Endodermal cell (in vitro differentiated cells): ENCODE measurements at regions not wholly inside any gene's neighbourhood (a gene's known extent, or its start where the extent isn't known, plus 50 kb on each side); places are given as distances from the start of the nearest gene placed in this dataset.

Experiments
- DNase-seq: peaks from one replicate; pipeline ENCODE4 v3.0.0-alpha.2; 2017
- H3K27ac ChIP-seq: 2 replicates; pipeline ENCODE4 v1.5.1; 2013; ENCODE audit warnings: mild to moderate bottlenecking, low read depth, low read length, moderate library complexity
- H3K27me3 ChIP-seq: 2 replicates; pipeline ENCODE4 v1.6.1; 2013; ENCODE audit warnings: mild to moderate bottlenecking, low read length, moderate library complexity; ENCODE audit not compliant: insufficient read depth, control insufficient read depth, poor library complexity, severe bottlenecking
- H3K36me3 ChIP-seq: 2 replicates; pipeline ENCODE4 v1.7.0; 2013; ENCODE audit warnings: mild to moderate bottlenecking, low read length, moderate library complexity; ENCODE audit not compliant: control insufficient read depth, insufficient read depth
- H3K4me1 ChIP-seq: one replicate; pipeline ENCODE4 v1.7.0; 2013; ENCODE audit warnings: low read length; ENCODE audit not compliant: control insufficient read depth, insufficient read depth
- H3K4me3 ChIP-seq: 2 replicates; pipeline ENCODE4 v1.5.1; 2013; ENCODE audit warnings: mild to moderate bottlenecking, low read length, moderate library complexity
- H3K9ac ChIP-seq: 2 replicates; pipeline ENCODE4 v1.6.1; 2013; ENCODE audit warnings: mild to moderate bottlenecking, low read length, moderate library complexity; ENCODE audit not compliant: poor library complexity, severe bottlenecking; ENCODE audit errors: extremely low read depth
- H3K9me3 ChIP-seq: 2 replicates; pipeline ENCODE4 v1.6.1; 2013; ENCODE audit warnings: mild to moderate bottlenecking, low read length, moderate library complexity; ENCODE audit not compliant: control insufficient read depth
- H3K27ac Mint-ChIP-seq: 2 replicates; pipeline ENCODE4 v1.8.0; 2020; ENCODE audit warnings: mixed read lengths
- H3K27me3 Mint-ChIP-seq: 2 replicates; pipeline ENCODE4 v1.8.0; 2021; ENCODE audit warnings: mild to moderate bottlenecking, mixed read lengths; ENCODE audit not compliant: insufficient read depth
- H3K36me3 Mint-ChIP-seq: 2 replicates; pipeline ENCODE4 v1.8.0; 2020; ENCODE audit warnings: low read depth, mixed read lengths
- H3K4me1 Mint-ChIP-seq: 2 replicates; pipeline ENCODE4 v1.8.0; 2020; ENCODE audit warnings: mixed read lengths
- H3K4me3 Mint-ChIP-seq: 2 replicates; pipeline ENCODE4 v1.8.0; 2020; ENCODE audit warnings: mild to moderate bottlenecking, moderate library complexity, mixed read lengths
- H3K9me3 Mint-ChIP-seq: 2 replicates; pipeline ENCODE4 v1.8.0; 2020; ENCODE audit warnings: mild to moderate bottlenecking, mixed read lengths
- CTCF ChIP-seq: fragments of 200-600 bp; sonication (generic); conservative IDR thresholded peaks from 2 replicates; pipeline ENCODE4 v1.5.0; 2021; ENCODE audit warnings: antibody characterized with exemption, mild to moderate bottlenecking
- WGBS, 2 experiments: methylation state at CpG; one replicate each; pipeline versions ENCODE4 v1.1.5 to v1.1.7; 2013; ENCODE audit warnings: missing lambda C conversion rate in 2 of 2, mixed read lengths in 1 of 2; ENCODE audit not compliant: insufficient coverage in 1 of 2, insufficient read length in 1 of 2; 5-methylcytosine and 5-hydroxymethylcytosine counted together

GRCh38 chr1:229012823-229013222 lies 258.1 kb upstream of the RAB4A start:
- Mint-ChIP-seq H3K4me1 (peaks cover 25% of the 10 kb centered on the region), H3K4me3 (no peak overlapping the region), H3K36me3 (no peaks in the 10 kb centered on the region), H3K27ac (no peak overlapping the region), H3K9me3 (no peaks in the 10 kb centered on the region), H3K27me3 (peaks cover 2% of the 10 kb centered on the region)
- Histone ChIP-seq H3K4me3 (no peak overlapping the region), H3K9ac (no peak overlapping the region), H3K27me3 (peaks cover 10% of the 10 kb centered on the region), H3K4me1 (peaks cover 5% of the 10 kb centered on the region), H3K27ac (no peak overlapping the region), H3K36me3 (no peaks in the 10 kb centered on the region), H3K9me3 (peaks cover 4% of the 10 kb centered on the region)
- DNase-seq, result peak; percentile 12
- WGBS, 2 experiments, result 94% methylated on average over 2 of the region's 2 CpGs; no CpG with 5 or more reads in 1 of the 2 experiments
- no peak for TF ChIP-seq CTCF

GRCh38 chr1:229013981-229014380 lies 256.9 kb upstream of the RAB4A start:
- Mint-ChIP-seq H3K4me3 (no peak overlapping the region), H3K27ac (peak overlapping the region; percentile 53), H3K27me3 (peaks cover 4% of the 10 kb centered on the region), H3K36me3 (no peaks in the 10 kb centered on the region), H3K9me3 (no peaks in the 10 kb centered on the region), H3K4me1 (peaks cover 25% of the 10 kb centered on the region)
- TF ChIP-seq CTCF, result no peak
- H3K4me3 ChIP-seq, result peak overlapping the region; percentile 5
- 22 to 48% methylated on average over 4 to 6 of the region's 7 CpGs for WGBS, 2 experiments
- H3K36me3 ChIP-seq, result no peaks in the 10 kb centered on the region
- peaks cover 18% of the 10 kb centered on the region for H3K27me3 ChIP-seq
- no peak overlapping the region for H3K9ac ChIP-seq
- H3K27ac ChIP-seq, result no peak overlapping the region
- H3K4me1 ChIP-seq, result peaks cover 5% of the 10 kb centered on the region
- DNase-seq, result peak; percentile 52
- peaks cover 4% of the 10 kb centered on the region for H3K9me3 ChIP-seq

GRCh38 chr1:229015806-229016205 lies 255.1 kb upstream of the RAB4A start:
- Mint-ChIP-seq H3K27ac (no peak overlapping the region), H3K36me3 (no peaks in the 10 kb centered on the region), H3K9me3 (no peaks in the 10 kb centered on the region), H3K27me3 (peaks cover 4% of the 10 kb centered on the region), H3K4me3 (no peak overlapping the region), H3K4me1 (peaks cover 25% of the 10 kb centered on the region)
- 93 to 94% methylated on average over 11 to 13 of the region's 13 CpGs for WGBS, 2 experiments
- no peak for TF ChIP-seq CTCF
- H3K27me3 ChIP-seq, result peaks cover 23% of the 10 kb centered on the region
- peak; percentile 54 for DNase-seq
- no peak overlapping the region for H3K4me3 ChIP-seq
- H3K9ac ChIP-seq, result no peak overlapping the region
- H3K9me3 ChIP-seq, result peaks cover 4% of the 10 kb centered on the region
- no peaks in the 10 kb centered on the region for H3K36me3 ChIP-seq
- no peak overlapping the region for H3K27ac ChIP-seq
- H3K4me1 ChIP-seq, result peaks cover 5% of the 10 kb centered on the region
